Epithelial cell of prostate (primary cell): ENCODE measurements at regions not wholly inside any gene's neighbourhood (a gene's known extent, or its start where the extent isn't known, plus 50 kb on each side); places are given as distances from the start of the nearest gene placed in this dataset.
"Not testable (repeated sequence)": the region's sequence is repeated elsewhere in the genome, so short reads cannot be mapped to it uniquely, and the experiment has no call there.

Experiments
- DNase-seq: peaks from one replicate; pipeline ENCODE4 v3.0.0-alpha.2; 2011; ENCODE audit warnings: low read depth, low spot score
- H3K27ac ChIP-seq: fragments of 450-650 bp; 2 replicates; pipeline ENCODE4 v1.5.1; 2017; ENCODE audit warnings: mild to moderate bottlenecking

DNA sequence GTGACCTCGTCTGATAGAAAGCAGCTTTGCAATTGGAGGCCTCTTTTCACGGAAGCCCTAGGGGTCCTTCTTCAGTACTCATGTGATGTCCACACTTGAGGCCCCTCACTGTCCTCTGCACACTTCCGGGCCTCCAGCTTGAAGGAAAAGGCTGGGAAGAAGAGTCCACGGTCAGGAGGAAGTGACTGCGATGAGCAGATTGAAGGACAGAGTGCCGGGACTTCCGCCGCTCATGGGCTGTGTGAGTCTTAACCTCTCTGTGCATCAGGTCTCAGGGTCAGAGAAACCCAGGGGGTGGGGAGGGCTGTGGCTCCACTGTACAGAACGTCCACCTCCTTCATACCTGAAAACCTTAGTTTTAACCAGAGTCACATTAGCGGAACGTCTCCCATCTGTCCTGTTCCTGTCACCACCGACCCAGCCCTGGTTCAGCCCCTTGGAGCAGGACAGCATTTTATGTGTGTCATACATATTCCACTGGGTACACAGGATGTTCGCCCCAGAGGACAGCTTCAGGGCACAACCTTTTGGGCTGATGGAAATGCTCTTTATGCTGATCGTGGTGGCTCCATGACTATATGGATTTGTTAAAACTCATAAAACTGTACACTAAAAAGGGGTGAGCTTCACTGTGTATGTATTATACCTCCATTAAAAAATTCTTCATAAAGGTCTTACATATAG, 51.0 kb upstream of the SORCS2 start:
- no peak for DNase-seq
- H3K27ac ChIP-seq = no peak overlapping the region

- no peak for DNase-seq
- no peak overlapping the region for H3K27ac ChIP-seq
Measured at GRCh38 chr4:7140692-7141069, 51.7 kb upstream of the SORCS2 start.

DNA sequence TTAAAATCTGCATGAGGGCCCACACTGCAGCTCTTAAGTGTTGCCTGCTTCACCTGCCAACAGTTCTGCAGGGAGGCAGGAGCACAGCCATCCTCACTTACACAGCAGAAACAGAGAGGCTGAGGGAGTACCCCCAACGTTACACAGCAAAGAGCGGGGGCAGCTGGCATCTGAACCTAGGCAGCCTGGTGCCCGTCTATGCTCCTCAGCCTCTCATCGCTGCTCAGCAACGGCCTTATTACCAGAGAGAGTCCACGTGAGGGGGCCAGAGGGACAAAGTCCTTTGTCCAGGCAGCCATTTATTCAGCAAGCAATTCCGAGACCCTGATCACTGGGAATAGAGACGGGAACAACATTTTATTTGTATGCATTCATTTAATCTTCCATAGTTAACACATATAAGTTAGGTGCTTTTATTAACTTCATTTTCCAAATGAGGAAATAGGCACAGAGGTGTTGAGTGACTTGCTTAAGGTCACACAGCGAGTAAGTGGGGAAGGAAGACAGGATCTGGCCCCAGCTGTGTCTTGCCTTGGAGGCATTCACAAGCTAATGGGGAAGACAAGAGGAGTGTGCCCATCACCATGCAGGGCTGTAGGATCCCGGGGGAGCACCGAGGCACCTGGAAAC, 52.2 kb upstream of the SORCS2 start:
- H3K27ac ChIP-seq = no peak overlapping the region
- no peak for DNase-seq

DNA sequence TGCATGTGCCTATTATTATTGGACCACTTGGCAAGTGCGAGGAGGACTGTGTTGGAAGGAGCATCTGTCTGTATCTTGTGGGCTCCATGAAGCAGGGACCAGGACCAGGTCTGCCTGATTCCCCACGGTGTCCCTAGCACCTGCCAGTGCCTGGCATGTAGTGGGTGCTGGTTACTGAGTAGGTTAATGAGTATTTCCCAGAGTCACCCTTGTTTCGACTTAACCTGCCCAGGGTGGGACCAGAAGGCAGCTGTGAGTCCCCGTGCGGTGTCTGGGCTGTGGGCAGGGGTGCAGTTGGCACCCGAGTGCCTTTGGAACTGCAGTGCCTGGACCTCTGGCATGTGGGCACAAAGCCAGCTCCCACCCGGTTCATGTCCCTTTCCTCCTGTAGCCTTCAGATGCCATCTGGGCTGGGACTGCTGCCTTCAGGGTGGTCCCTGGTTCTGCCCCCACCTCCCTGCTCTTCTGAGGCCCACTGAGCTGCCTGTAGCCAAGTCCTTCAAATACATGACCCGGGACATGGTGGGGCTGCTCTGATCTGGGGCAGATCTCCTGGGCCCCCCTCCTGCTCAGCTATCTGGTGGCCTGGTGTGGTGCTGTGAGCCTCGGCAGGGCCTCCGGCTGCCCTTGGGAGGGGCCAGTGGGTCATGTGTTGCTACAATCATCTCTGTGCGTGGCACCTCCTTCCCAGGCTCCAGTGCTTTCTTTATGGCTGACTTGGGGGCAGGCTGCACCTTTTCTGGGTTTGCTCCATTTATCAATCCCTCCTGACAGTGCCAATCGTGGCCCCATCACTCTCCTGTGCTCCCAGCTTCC, 53.0 kb upstream of the SORCS2 start:
- no peak overlapping the region for H3K27ac ChIP-seq
- no peak for DNase-seq

DNA sequence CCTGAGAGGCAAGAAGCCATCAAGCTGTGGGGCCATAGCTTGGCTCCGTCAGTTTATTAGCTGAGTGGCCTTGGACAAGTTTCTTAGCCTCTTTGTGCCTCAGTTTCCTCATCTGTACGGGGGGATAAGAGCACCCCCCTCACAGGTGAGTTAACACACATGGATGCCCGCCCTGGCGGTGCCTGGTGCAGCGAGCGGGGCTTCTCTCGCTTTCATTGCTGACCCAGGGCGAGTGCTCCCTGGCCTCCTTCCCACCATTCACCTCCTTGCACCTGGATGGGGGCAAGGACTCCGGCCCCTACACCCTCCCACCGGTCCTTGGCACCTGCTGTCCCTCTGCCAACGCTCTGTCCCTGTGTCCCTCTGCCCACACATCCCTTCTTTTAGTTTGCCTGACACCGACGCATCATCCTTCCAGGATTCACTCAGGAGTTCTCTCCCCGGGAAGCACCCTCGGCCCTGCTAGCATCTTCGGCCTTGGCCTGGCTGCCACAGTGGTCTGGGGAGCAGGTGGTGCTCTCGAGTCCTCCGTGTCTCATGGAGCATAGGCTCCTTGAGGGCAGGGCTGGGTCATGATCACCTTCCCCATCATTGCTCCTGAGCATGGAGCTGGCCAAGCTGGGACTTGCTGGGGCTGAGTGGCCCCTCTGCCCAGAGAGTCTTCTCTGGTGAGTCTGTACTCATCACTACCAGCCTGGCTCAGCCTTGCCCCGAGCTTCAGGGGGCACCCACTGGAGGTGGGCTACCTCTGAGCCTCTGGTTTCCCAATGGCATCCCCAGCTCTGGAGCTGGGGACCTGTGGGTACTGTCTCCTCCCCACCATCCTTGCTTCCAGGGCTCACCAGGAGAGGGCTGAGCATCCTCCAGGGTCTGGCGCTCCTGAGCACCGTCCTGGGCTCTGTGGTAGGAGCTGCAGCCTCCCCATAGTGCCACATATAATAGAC, 53.8 kb upstream of the SORCS2 start:
- no peak overlapping the region for H3K27ac ChIP-seq
- no peak for DNase-seq

DNA sequence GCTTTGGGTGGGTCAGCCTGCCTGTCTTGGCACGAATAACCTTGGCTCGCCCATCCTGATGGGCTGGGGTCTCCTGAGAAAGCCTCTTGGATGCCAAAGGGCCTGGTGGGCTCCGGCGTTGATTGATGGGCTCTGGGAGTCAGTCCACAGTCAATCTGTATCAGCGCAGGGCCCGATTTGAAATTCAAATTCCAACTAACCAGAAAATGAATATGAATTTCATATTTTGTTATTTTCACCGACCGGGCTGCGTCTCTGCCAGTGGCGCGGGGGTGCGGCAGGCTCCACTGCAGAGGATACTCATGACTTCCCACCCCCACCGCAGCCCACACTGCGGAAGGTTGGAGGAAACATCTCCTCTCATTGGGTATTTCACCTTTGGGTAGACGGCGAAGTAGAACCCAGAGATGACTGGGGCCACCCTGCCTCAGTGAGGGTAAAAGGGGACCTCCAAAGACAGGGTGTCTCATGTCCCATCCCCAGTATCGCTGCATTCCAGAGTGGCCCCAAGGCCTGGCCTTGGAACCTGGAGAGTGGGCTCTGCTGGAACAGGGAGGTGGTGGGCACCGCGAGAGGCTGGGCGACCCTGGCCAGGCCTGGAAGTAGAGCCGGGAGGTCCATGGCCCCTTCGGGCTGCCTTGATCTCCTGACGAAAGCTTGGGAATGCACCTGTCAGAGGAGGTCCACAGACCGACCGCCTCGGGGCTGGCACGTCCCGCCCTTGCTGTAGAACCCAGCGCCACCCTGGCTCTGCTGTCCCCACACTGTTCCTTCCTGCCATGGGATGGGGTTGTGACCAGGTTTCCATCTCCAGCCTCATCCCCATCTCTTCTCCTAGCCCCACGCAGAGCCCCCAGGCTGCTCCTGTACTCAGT, 54.8 kb upstream of the SORCS2 start:
- DNase-seq = no peak

DNA sequence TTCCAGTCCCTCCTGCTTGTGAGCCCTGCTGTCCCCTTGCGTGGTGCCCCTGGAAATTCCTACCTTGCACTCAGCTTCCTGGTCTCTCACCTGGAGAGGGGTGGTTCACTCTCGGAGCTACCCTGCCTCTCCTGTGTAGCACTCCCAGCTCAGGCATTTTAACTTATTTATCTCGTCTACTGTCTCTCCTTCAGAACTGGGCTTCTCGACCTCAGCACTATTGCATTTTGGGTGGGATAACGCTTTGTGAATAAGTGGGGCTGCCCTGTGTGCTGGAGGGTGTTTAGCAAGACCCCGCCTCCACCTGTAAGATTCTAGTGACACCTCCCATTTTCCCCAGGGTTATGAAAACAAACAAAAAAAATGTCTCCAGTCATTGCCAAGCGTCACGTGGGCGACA, 56.0 kb upstream of the SORCS2 start:
- DNase-seq = no peak
- H3K27ac ChIP-seq = no peak overlapping the region

More for the DNA sequence above, 54.8 kb upstream of the SORCS2 start:
- H3K27ac ChIP-seq = no peak overlapping the region

DNA sequence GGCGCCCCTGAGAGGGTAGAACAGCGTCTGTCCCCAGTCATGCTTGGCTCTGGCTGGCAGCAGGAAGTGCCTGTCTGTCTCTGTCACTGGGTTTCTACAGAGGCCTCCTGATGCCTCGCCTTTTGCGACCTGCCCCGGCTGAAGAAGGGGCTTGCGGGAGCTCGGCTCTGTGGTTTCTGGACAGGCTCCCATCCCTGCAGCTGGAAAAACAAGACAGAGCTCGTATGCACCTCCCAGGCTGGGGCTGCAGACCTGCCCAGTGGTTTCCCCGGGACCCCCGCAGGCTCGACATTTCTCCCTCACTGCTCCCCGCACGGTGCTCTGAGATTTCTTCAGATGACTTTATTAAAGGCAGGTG, 57.0 kb upstream of the SORCS2 start:
- H3K27ac ChIP-seq = no peak overlapping the region

DNA sequence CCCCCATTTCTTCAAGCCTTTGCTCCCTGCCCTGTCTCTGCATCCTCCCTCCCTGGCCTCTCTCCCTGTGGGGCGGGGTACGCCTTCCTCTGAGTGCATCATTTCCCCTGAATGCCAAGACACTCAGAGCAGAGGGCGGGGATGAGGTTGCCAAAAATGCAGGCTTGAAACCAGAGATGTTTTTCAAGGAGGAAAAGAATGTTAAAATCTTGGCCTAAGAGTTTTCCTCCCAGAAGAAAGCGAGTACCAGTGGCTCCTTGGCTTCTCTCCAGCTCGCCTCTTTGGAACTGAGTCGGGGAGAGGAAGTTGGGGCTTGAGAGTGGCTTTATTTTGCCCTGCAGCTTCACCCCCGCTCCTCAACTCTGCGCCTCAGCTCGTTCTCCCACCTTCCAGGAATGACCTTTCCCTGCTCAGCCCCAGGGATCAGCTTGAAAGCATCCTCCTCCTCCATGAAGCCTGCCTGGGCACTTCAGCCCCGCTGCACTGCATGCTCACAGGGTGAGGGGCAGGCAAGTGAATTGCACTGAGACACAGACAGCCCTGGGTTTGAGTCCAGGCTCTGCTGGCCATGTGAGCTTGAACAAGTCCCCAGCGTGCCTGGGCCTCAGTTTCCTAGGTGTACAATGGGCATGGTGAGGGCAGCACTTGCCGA, 57.5 kb upstream of the SORCS2 start:
- DNase-seq = no peak
- no peak overlapping the region for H3K27ac ChIP-seq

More for the DNA sequence above, 57.0 kb upstream of the SORCS2 start:
- DNase-seq = no peak

DNA sequence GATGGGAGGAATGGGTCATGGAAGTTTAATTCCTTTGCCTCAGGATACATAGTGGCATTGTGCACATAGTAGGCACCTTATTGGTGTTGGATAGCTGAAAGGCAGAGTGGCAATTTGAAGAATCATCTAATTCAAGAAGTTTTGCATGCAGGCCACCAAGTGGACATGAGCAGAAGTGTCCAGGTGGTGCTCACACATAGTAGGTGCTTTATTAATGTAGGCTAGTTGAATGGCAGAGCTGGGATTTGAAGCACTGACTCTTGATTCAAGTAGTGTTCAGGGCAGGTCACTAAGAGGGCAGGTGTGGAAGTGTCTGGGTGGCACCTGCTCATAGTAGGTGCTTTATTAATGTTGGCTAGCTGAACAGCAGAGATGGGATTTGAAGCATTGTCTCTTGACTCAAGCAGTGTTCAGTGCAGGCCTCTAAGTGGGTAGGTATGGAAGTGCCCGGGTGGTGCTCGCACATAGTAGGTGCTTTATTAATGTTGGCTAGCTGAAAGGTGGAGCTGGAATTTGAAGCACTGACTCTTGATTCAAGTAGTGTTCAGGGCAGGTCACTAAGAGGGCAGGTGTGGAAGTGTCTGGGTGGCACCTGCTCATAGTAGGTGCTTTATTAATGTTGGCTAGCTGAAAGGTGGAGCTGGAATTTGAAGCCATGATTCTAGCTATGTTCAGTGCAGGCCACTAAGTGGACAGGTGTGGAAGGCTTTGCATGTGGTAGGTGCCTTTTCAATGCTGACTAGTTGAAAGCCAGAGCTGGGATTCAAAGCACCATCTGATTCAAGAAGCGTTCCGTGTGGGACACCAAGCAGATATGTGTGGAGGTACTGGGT, 58.3 kb upstream of the SORCS2 start:
- not testable (repeated sequence) for H3K27ac ChIP-seq, DNase-seq

DNA sequence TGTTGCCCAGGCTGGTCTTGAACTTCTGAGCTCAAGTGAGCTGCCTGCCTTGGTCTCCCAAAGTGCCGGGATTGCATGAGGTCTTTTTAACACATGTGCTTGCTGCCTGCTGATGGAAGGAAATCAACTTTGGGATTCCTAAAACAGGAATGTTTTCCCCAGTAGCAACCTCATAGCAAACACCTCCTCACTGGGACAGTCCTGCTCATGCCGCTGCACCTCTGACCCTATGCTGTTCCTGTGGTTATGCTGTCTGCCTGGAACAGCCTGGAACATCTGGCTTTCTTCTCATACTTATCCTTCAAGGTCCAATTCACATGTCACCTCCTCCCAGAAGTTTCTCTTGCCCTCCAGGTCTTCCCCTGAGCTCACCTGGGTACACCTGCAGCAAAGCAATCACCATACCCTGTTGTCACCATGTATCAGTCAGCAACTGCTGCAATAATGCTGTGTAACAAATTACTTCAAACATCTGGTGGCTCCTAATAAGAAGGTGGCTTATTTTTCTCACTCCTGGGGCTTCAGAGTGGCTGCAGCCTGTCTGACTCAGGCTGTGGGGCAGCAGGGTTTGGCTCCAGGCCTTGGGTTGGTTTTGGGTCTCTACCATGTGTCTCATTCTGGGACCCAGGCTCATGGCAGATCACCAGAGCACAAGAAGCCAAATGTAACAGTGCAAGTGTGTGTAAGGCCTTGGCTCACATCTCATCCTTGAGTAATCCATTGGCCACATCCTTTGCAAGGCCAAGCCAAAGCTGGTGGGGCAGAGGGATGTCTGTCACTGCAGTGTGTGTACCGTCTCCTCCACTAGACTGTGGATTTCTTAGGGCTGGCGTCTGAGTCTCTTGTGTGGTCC, 59.4 kb upstream of the SORCS2 start:
- no peak for DNase-seq
- no peak overlapping the region for H3K27ac ChIP-seq

- DNase-seq = no peak
Measured at GRCh38 chr4:7132249-7132648, 60.1 kb upstream of the SORCS2 start.

GRCh38 chr4:7131498-7132031, 60.8 kb upstream of the SORCS2 start:
- H3K27ac ChIP-seq = no peak overlapping the region
- no peak for DNase-seq

More at GRCh38 chr4:7132249-7132648, 60.1 kb upstream of the SORCS2 start:
- no peak overlapping the region for H3K27ac ChIP-seq

GRCh38 chr4:7130621-7131211, 61.6 kb upstream of the SORCS2 start:
- H3K27ac ChIP-seq = no peak overlapping the region

GRCh38 chr4:7129871-7130620, 62.2 kb upstream of the GRPEL1 start:
- DNase-seq = no peak
- no peak overlapping the region for H3K27ac ChIP-seq

More at GRCh38 chr4:7130621-7131211, 61.6 kb upstream of the SORCS2 start:
- no peak for DNase-seq

- H3K27ac ChIP-seq = no peak overlapping the region
- DNase-seq = no peak
Measured at GRCh38 chr4:7128644-7129043, 60.8 kb upstream of the GRPEL1 start.
